NB4 (cell line): ENCODE measurements at regions not wholly inside any gene's neighbourhood (a gene's known extent, or its start where the extent isn't known, plus 50 kb on each side); places are given as distances from the start of the nearest gene placed in this dataset.
"Not testable (repeated sequence)": the region's sequence is repeated elsewhere in the genome, so short reads cannot be mapped to it uniquely, and the experiment has no call there.

Experiments
- DNase-seq: peaks from one replicate; pipeline ENCODE4 v3.0.0; 2010; ENCODE audit warnings: low read depth
- H3K4me3 ChIP-seq: one replicate; pipeline ENCODE4 v1.5.1; 2011; ENCODE audit warnings: mild to moderate bottlenecking, low read depth, low read length, moderate library complexity
- CTCF ChIP-seq: IDR thresholded peaks from one replicate; pipeline ENCODE4 v1.5.1; 2012; ENCODE audit warnings: low read depth, low read length
- MAX ChIP-seq: IDR thresholded peaks from 2 replicates; pipeline ENCODE4 v1.6.1; 2011; ENCODE audit warnings: low read depth, low read length
- MYC ChIP-seq: IDR thresholded peaks from 2 replicates; pipeline ENCODE4 v1.6.1; 2011; ENCODE audit warnings: low read depth, low read length
- POLR2A ChIP-seq: IDR thresholded peaks from 2 replicates; pipeline ENCODE4 v1.6.1; 2011; ENCODE audit warnings: mild to moderate bottlenecking; ENCODE audit not compliant: insufficient read length; ENCODE audit errors: extremely low read depth

GRCh38 chrX:47302396-47302795, 68.0 kb upstream of the ZNF157 start:
- TF ChIP-seq CTCF (no peak), MYC (no peak), MAX (no peak), POLR2A (no peak)
- DNase-seq, result no peak
- no peak overlapping the region for H3K4me3 ChIP-seq

- not testable (repeated sequence) for H3K4me3 ChIP-seq, DNase-seq
Measured at GRCh38 chrX:47306471-47307023, 63.8 kb upstream of the ZNF157 start.

- H3K4me3 ChIP-seq, result no peak overlapping the region
- peak; percentile 69 for DNase-seq
- peak; percentile 49 for TF ChIP-seq CTCF
- no peak for TF ChIP-seq POLR2A
Measured at GRCh38 chrX:47311932-47312774, 58.2 kb upstream of the ZNF157 start.

GRCh38 chrX:47313056-47313455, 57.3 kb upstream of the ZNF157 start:
- no peak overlapping the region for H3K4me3 ChIP-seq
- TF ChIP-seq POLR2A (no peak), MYC (no peak), MAX (no peak), CTCF (no peak)
- no peak for DNase-seq

GRCh38 chrX:47316276-47317025, 53.9 kb upstream of the ZNF157 start:
- TF ChIP-seq MAX (no peak), POLR2A (no peak), CTCF (no peak), MYC (no peak)
- no peak overlapping the region for H3K4me3 ChIP-seq
- no peak for DNase-seq
